ENCODE measurements at regions not wholly inside any gene's neighbourhood (a gene's known extent, or its start where the extent isn't known, plus 50 kb on each side); places are given as distances from the start of the nearest gene placed in this dataset.

- TF ChIP-seq EZH2 (IDR thresholded peaks at IDR 0.05; ENCODE audit: low read length, missing control alignments): no peak
- TF ChIP-seq CTCF (conservative IDR thresholded peaks at IDR 0.05 in 1 of 2, IDR thresholded peaks at IDR 0.05 in 1 of 2; ENCODE audit: low read depth in 1 of 2, low read length in 2 of 2): no peak
Measured at GRCh38 chr18:35810520-35810919, 162.0 kb upstream of the RMP24 start.
